HepG2 (cell line): ENCODE measurements at regions not wholly inside any gene's neighbourhood (a gene's known extent, or its start where the extent isn't known, plus 50 kb on each side); places are given as distances from the start of the nearest gene placed in this dataset.

ENCODE experiments used
- ATAC-seq: fragments of 200-7000 bp; cut with Tn5 transposase; 3 replicates; pipeline ENCODE4 v1.9.1; 2020; ENCODE audit warnings: mild to moderate bottlenecking, moderate library complexity
- BruUV-seq: library from RNA; stranded (reverse); fragments of 400-500 nt; replicated peaks from 2 replicates; lab custom pipeline; 2021; lab: Mats Ljungman, UMichigan
- CTCF ChIA-PET: fragments of 300-600 bp; formaldehyde crosslinking; extraction: SDS; loops from one replicate; lab custom pipeline; 2021; ENCODE audit warnings: low total read pairs, inconsistent platforms, low intra/inter-chr PET ratio; lab: Yijun Ruan, JAX
- POLR2A ChIA-PET: fragments of 350-600 bp; sonication (Branson Sonifier 250); formaldehyde crosslinking; loops from one replicate; lab custom pipeline; 2020; ENCODE audit warnings: antibody characterized with exemption, inconsistent platforms; lab: Yijun Ruan, JAX
- DNase-seq: peaks from one replicate; pipeline ENCODE4 v3.0.0-alpha.2; 2015; ENCODE audit warnings: low spot score
- FAIRE-seq: peaks from 3 replicates; lab custom pipeline; 2011; peaks lifted over from hg19 to GRCh38; lab: Jason Lieb, UNC
- H2AFZ ChIP-seq: one replicate; pipeline ENCODE4 v1.6.1; 2011; ENCODE audit warnings: low read length, inconsistent platforms
- H3K27ac ChIP-seq: fragments of 300-600 bp; 3 replicates; pipeline ENCODE4 v1.8.0; 2011; ENCODE audit warnings: mixed run types, mild to moderate bottlenecking, mixed read lengths, low read length, inconsistent platforms; ENCODE audit not compliant: insufficient read depth; ENCODE audit errors: extremely low read length
- H3K27me3 ChIP-seq, 2 experiments: fragments of 200-600 bp in 1 of 2; 2 replicates in 1 of 2; 3 replicates in 1 of 2; pipeline versions ENCODE4 v1.6.0 to v1.8.0; 2011; ENCODE audit warnings: low read length in 2 of 2, mild to moderate bottlenecking in 2 of 2, moderate library complexity in 2 of 2, inconsistent platforms in 1 of 2; ENCODE audit not compliant: insufficient read depth in 2 of 2, control insufficient read depth in 1 of 2
- H3K36me3 ChIP-seq, 2 experiments: fragments of 200-600 bp in 1 of 2; replicated peaks in 1 of 2; 2 replicates in 1 of 2; 3 replicates in 1 of 2; pipeline versions ENCODE4 v1.5.1 to v1.8.0; 2011; ENCODE audit warnings: low read length in 2 of 2, inconsistent platforms in 1 of 2; ENCODE audit not compliant: insufficient read depth in 2 of 2, control insufficient read depth in 1 of 2
- H3K4me1 ChIP-seq: 2 replicates; pipeline ENCODE4 v1.5.1; 2012; ENCODE audit warnings: low read length, inconsistent platforms; ENCODE audit not compliant: insufficient read depth
- H3K4me2 ChIP-seq: 2 replicates; pipeline ENCODE4 v1.6.0; 2011; ENCODE audit warnings: low read depth, low read length, inconsistent platforms
- H3K4me3 ChIP-seq, 3 experiments: fragments of 200-600 bp in 1 of 3; sonication (generic), shearing (Covaris generic) in 1 of 3; replicated peaks in 1 of 3; 2 replicates each; pipeline ENCODE4 v1.5.1; 2011 to 2016; ENCODE audit warnings: low read length in 3 of 3, inconsistent platforms in 2 of 3, low read depth in 2 of 3, mild to moderate bottlenecking in 2 of 3, control low read depth in 1 of 3, mixed read lengths in 1 of 3; ENCODE audit not compliant: insufficient read depth in 1 of 3
- H3K79me2 ChIP-seq: one replicate; pipeline ENCODE4 v1.6.1; 2011; ENCODE audit warnings: low read length, inconsistent platforms; ENCODE audit not compliant: insufficient read depth
- H3K9ac ChIP-seq: 2 replicates; pipeline ENCODE4 v1.6.0; 2011; ENCODE audit warnings: mild to moderate bottlenecking, low read depth, low read length, inconsistent platforms; ENCODE audit not compliant: insufficient read depth
- H3K9me3 ChIP-seq: 2 replicates; pipeline ENCODE4 v1.5.1; 2012; ENCODE audit warnings: mild to moderate bottlenecking, low read length
- H4K20me1 ChIP-seq: 2 replicates; pipeline ENCODE4 v1.6.0; 2011; ENCODE audit warnings: inconsistent platforms, mild to moderate bottlenecking, low read length, moderate library complexity; ENCODE audit not compliant: insufficient read depth
- DNMT1 ChIP-seq: sonication (generic); formaldehyde crosslinking; IDR thresholded peaks from 2 replicates; pipeline ENCODE4 v1.5.1; 2020; ENCODE audit warnings: mild to moderate bottlenecking, missing genetic modification reagents
- SALL2 ChIP-seq: sonication (generic); formaldehyde crosslinking; IDR thresholded peaks from 2 replicates; pipeline ENCODE4 v1.8.1; 2023; ENCODE audit warnings: mild to moderate bottlenecking, missing genetic modification reagents, inconsistent platforms
- TBX2 ChIP-seq: sonication (generic); formaldehyde crosslinking; IDR thresholded peaks from 2 replicates; pipeline ENCODE4 v1.5.0; 2020; ENCODE audit warnings: missing genetic modification reagents, mild to moderate bottlenecking, borderline replicate concordance
- ZFP82 ChIP-seq: sonication (generic); formaldehyde crosslinking; IDR thresholded peaks from 2 replicates; pipeline ENCODE4 v1.5.1; 2020; ENCODE audit warnings: mild to moderate bottlenecking, missing genetic modification reagents, borderline replicate concordance
- ZFY ChIP-seq: sonication (generic); formaldehyde crosslinking; IDR thresholded peaks from 2 replicates; pipeline ENCODE4 v1.4.0; 2020; ENCODE audit warnings: missing genetic modification reagents
- ZNF12 ChIP-seq: sonication (generic); formaldehyde crosslinking; IDR thresholded peaks from 2 replicates; pipeline ENCODE4 v1.5.0; 2020; ENCODE audit warnings: missing genetic modification reagents
- ZNF510 ChIP-seq: sonication (generic); formaldehyde crosslinking; IDR thresholded peaks from 2 replicates; pipeline ENCODE4 v1.4.0; 2020; ENCODE audit warnings: low read depth, mild to moderate bottlenecking, missing genetic modification reagents
- ZNF674 ChIP-seq: sonication (generic); formaldehyde crosslinking; IDR thresholded peaks from 2 replicates; pipeline ENCODE4 v1.5.0; 2020; ENCODE audit warnings: low read depth, mild to moderate bottlenecking, missing genetic modification reagents
- ZSCAN12 ChIP-seq: sonication (generic); formaldehyde crosslinking; IDR thresholded peaks from 2 replicates; pipeline ENCODE4 v1.9.0; 2021; ENCODE audit warnings: mild to moderate bottlenecking, missing genetic modification reagents
- WGBS: methylation state at CpG from one replicate; pipeline ENCODE4 v1.1.6; 2017; ENCODE audit warnings: low lambda C conversion rate; 5-methylcytosine and 5-hydroxymethylcytosine counted together
- in situ Hi-C: cut with HindIII; loops from 2 replicates; pipeline ENCODE4 v1.10.0; 2017; ENCODE audit warnings: low pct_unique_long_range_greater_than_20kb; ENCODE audit not compliant: extremely low pct_ligation_motif_present
- intact Hi-C: fragments of 100-400 bp; cut with micrococcal nuclease; formaldehyde crosslinking; loops from one replicate; pipeline ENCODE4 v1.10.0; 2022; ENCODE audit not compliant: unreplicated experiment
- TF ChIP-seq, protein P1 (sequence below): fragments of 450-650 bp; IDR thresholded peaks from 2 replicates; pipeline ENCODE4 v1.6.1; 2017; ENCODE audit warnings: mild to moderate bottlenecking
- TF ChIP-seq, protein P2 (sequence below): IDR thresholded peaks from 2 replicates; pipeline ENCODE4 v1.6.1; 2016

DNA sequence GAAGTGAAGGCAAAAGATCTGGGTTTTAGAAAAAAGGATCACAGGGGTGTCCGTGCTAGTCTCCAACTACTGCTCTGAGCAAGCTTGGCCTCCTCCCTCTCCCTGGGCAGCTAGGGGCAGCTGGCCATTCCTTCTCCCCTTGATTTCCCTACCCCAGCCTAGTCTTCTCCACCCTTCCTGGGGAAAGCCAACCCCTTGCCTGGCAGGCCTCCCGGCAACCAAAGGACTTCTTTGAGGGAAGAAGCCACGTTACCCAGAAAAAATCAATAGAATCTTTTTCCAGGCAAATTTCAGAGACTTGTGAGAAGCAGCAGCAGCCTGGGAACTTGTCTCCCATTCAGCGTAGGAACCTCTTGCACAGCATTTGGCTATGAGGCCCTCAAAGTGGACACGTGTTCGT is 91.5 kb downstream of the MIAT start:
- Histone ChIP-seq H3K4me3 (no peak overlapping the region), H3K4me2 (no peak overlapping the region), H3K9me3 (no peaks in the 10 kb centered on the region), H3K79me2 (no peaks in the 10 kb centered on the region), H3K9ac (no peak overlapping the region), H3K36me3 (no peaks in the 10 kb centered on the region), H4K20me1 (no peaks in the 10 kb centered on the region), H3K4me1 (peaks cover 23% of the 10 kb centered on the region; the same call in 1 of the 2 replicates), H3K27ac (no peak overlapping the region), H2AFZ (no peak overlapping the region), H3K27me3 (peaks cover 0 to 6% of the 10 kb centered on the region in 2 experiments; a peak in 2 of 5 replicates)
- ChIA-PET POLR2A (no interaction called here), CTCF (no interaction called here)
- no peak for DNase-seq
- FAIRE-seq = no peak
- WGBS = 15% methylated on average over 6 of the region's 6 CpGs
- TF ChIP-seq ZNF510 (CRISPR knock-in tag) (no peak), SALL2 (CRISPR knock-in tag) (no peak), ZNF674 (CRISPR knock-in tag) (no peak), ZNF12 (no peak), ZFP82 (CRISPR knock-in tag) (no peak), ZSCAN12 (CRISPR knock-in tag) (no peak), TBX2 (CRISPR knock-in tag) (no peak), DNMT1 (no peak), ZFY (CRISPR knock-in tag) (no peak)
- TF ChIP-seq, protein P1, sequence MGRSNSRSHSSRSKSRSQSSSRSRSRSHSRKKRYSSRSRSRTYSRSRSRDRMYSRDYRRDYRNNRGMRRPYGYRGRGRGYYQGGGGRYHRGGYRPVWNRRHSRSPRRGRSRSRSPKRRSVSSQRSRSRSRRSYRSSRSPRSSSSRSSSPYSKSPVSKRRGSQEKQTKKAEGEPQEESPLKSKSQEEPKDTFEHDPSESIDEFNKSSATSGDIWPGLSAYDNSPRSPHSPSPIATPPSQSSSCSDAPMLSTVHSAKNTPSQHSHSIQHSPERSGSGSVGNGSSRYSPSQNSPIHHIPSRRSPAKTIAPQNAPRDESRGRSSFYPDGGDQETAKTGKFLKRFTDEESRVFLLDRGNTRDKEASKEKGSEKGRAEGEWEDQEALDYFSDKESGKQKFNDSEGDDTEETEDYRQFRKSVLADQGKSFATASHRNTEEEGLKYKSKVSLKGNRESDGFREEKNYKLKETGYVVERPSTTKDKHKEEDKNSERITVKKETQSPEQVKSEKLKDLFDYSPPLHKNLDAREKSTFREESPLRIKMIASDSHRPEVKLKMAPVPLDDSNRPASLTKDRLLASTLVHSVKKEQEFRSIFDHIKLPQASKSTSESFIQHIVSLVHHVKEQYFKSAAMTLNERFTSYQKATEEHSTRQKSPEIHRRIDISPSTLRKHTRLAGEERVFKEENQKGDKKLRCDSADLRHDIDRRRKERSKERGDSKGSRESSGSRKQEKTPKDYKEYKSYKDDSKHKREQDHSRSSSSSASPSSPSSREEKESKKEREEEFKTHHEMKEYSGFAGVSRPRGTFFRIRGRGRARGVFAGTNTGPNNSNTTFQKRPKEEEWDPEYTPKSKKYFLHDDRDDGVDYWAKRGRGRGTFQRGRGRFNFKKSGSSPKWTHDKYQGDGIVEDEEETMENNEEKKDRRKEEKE = no peak
- TF ChIP-seq, protein P2, sequence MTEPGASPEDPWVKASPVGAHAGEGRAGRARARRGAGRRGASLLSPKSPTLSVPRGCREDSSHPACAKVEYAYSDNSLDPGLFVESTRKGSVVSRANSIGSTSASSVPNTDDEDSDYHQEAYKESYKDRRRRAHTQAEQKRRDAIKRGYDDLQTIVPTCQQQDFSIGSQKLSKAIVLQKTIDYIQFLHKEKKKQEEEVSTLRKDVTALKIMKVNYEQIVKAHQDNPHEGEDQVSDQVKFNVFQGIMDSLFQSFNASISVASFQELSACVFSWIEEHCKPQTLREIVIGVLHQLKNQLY (CRISPR knock-in tag) = no peak
- in situ Hi-C loops = no loop called here
- intact Hi-C loops = no loop called here
- BruUV-seq = no TSS peak
- ATAC-seq = no peak
